ENCODE measurements at regions not wholly inside any gene's neighbourhood (a gene's known extent, or its start where the extent isn't known, plus 50 kb on each side); places are given as distances from the start of the nearest gene placed in this dataset.
A peak's percentile ranks its signal among the peaks of the same experiment; 100 is the strongest.
"Not testable (repeated sequence)": the region's sequence is repeated elsewhere in the genome, so short reads cannot be mapped to it uniquely, and the experiment has no call there.

DNA sequence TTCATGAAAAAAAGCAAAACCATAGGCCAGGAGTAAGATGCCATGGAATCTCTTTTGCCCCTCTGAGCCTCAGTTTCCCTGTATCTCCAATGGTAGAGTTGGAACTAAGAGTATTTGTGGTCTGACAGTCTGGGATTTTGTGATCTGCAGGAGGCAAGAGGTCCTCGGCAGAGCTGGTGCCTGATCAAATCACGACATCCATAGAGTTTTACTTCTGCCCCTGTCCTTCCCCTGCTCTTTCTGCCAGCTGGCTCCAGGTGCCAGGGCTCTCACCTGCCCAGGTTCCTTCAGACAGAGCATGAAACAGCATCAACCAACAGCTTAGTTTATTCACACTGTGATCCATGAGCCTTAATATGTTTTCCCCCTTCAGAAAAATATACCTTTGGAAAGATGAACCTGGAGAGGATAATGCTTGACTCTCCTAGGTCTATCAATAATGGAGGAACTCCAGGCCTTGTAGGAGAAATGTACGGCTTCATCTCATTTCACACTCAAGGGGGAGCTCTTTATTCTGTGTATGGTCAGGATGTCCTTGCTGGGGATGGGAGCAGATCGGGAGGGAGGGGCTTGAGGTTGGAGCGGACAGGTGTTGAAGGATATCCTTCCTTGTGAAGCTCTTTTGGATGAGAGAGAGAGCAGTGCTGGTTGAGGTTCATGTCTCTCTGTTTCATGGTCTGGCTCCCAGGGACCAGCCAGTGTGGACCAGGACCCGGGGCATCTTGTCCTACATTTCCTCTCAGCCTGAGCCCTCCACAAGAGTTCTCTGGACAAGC is 309.9 kb downstream of the RPLP1 start:
- DNase-seq (ENCODE audit: low spot score), result no peak

DNA sequence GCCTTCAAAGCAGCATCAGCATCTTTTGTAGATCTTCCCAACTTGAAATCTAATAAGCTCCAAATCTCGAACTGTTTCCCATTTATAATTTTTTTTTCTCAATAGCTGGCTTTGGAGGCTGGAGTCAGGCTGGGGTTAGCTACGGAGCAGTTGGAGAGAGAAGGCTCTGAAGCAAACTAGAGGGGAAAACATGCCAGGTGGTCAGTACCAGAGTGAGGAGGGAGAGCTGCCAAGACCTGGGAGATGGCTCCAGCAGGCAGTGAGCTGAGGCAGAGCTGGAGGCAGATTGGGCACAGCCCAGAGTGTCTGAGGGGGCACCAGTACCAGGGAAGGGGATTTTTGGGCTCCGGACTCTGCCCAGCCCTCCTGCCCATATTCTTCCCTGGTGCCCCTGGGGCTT is 311.2 kb downstream of the RPLP1 start:
- no peak for DNase-seq (ENCODE audit: low spot score)

DNA sequence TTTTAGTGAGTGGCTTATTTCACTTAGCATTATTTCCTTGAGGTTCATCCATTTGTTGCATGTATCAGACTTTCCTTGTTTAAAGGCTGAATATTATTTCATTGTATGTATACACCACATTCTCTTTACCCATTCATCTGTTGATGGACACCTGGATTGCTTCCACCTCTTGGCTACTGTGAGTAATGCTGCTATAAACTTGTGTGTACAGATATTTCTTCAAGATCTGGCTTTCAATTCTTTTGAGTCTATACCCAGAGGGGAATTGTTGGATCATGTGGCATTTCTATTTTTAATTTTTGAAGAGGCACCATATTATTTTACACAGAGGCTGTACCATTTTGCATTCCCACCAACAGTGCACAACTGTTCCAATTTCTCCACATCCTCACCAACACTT is 313.5 kb downstream of the RPLP1 start:
- no peak for DNase-seq (ENCODE audit: low spot score)

DNA sequence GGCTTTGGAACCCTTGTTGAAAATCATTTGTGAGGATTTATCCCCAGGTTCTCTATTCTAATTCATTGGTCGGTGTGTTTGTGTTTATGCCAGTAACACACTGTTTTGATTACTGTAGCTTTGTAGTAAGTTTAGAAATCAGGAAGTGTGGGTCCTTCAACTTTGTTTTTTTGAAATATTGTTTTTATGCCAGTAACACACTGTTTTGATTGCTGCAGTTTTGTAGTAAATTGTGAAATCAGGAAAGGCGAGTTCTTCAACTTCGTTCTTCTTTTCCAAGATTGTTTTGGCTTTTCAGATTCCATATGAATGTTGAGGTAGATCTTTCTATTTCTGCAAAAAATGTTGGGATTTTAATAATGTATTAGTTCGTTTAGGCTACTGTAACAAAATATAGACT is 314.6 kb downstream of the RPLP1 start:
- no peak for DNase-seq (ENCODE audit: low spot score)

GRCh38 chr15:69769336-69769735 is 316.7 kb downstream of the RPLP1 start:
- DNase-seq (ENCODE audit: low spot score), result not testable (repeated sequence)

- not testable (repeated sequence) for DNase-seq (ENCODE audit: low spot score)
Observed at GRCh38 chr15:69774258-69774657, 321.6 kb downstream of the RPLP1 start.

DNA sequence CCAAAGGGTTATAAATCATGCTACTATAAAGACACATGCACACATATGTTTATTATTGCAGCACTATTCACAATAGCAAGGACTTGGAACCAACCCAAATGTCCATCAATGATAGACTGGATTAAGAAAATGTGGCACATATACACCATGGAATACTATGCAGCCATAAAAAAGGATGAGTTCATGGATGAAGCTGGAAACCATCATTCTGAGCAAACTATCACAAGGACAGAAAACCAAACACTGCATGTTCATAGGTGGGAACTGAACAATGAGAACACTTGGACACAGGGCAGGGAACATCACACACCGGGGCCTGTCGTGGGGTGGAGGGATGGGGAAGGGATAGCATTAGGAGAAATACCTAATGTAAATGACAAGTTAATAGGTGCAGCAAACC is 322.1 kb downstream of the RPLP1 start:
- not testable (repeated sequence) for DNase-seq (ENCODE audit: low spot score)

- no peak for DNase-seq (ENCODE audit: low spot score)
Observed at GRCh38 chr15:69777356-69777755, 320.4 kb downstream of the TLE3 start.

DNA sequence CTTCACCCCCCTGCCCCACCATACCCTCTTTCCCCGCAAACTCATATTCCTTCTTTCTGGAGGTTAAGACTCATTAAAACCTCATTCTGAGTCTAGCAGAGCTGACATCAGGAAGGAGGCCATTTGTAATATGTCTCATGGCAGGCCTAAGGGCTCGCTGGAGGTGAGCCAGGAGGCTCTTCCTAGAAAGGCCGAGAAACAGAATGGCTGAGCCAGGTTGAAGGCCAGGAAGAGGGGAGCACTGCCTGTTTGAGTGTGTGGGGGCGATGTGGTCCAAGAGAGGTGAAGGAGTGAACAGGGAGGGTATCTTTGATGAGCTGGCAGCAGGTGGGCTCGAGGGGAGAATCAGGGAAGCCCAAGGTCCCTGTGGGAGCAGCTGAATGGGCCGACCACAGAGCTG is 317.3 kb downstream of the TLE3 start:
- no peak for DNase-seq (ENCODE audit: low spot score)

DNA sequence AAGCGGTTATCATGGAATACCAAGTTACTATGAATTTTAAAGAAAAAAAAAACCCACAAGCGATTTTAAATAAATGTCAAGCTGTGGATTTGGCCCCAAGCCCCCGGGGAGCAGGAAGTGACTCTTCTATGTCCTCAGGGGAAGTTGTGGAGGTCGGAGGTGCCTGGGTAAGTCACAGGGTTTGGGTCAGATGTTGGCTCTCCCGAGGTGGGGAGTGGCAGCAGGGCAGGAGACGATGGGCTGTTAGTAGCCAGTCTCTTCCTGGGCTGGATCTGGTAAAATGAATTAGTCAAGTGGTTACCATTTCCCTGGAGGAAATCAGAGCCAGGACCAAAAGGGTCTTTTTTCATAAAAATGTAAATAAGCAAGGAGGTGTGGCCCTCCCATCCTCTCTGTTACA is 316.7 kb downstream of the TLE3 start:
- DNase-seq (ENCODE audit: low spot score), result no peak

- no peak for DNase-seq (ENCODE audit: low spot score)
Observed at GRCh38 chr15:69781411-69782125, 316.1 kb downstream of the TLE3 start.

DNA sequence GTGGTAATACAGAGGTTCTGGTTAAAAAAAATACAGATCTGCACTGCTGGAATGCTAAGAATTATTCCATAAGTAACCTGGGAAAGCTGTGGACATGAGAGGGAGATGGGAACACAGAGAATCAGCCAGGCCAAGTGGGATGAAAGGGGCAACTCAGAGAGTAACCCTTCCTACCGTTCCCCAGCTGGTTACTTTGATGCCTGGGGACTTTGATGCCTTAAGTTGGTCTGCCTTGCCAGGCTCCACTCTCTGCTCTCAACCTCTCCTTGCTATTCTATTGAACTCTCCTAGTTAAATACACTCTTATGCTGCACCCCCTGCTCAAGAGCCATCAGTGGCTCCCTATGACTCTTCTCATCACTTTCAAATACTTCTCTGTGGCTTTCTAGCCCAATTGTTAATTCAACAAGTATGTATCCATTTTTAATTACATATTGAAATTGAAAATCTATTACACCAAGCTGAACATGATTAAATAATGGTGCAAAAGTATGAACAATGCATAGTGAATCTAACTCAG is 315.5 kb downstream of the TLE3 start:
- no peak for DNase-seq (ENCODE audit: low spot score)

DNA sequence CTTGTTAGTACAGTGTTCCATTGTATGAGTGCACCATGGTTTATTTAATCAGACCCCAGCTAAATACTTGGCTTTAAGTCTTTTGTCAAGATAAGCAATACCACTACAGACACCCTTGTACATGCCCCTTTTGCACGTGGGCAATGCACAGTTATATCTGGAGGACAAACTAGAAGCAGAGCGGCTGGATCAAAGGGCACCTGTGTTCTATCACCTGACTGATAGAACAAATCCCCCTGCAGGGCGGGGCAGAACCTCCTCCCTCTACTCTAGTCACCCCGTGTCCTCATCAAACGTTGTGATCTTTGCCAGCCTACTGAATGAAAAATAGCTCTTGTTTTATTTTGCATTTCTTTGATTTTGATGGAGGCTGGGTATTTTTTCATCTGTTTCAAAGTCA is 314.9 kb downstream of the TLE3 start:
- peak; percentile 17 for DNase-seq (ENCODE audit: low spot score)

GRCh38 chr15:69783211-69783610 is 314.5 kb downstream of the TLE3 start:
- no peak for DNase-seq (ENCODE audit: low spot score)

GRCh38 chr15:69784798-69785566 is 312.7 kb downstream of the TLE3 start:
- no peak for DNase-seq (ENCODE audit: low spot score)

GRCh38 chr15:69786136-69786701 is 311.5 kb downstream of the TLE3 start:
- DNase-seq (ENCODE audit: low spot score), result no peak

DNA sequence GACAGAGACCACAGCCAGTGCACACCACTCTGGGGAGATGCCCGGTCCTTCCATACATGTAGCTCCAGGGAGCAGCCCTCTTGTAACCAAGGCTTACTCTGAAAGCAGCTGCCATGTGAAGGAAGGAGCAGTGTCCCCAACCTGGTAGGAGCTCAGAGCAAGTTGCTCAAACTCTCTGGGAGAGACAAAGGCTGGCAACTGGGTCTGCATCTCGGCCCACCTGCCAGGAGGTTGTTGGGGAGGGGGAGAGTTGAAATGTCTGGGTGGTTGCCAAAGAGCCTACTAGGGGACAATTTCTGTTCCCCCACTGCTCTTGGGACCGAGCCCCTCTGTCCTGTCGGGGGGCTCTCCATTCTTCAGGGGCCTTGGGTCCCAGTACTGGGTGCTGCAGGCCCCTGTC is 309.9 kb downstream of the TLE3 start:
- no peak for DNase-seq (ENCODE audit: low spot score)

- no peak for DNase-seq (ENCODE audit: low spot score)
Observed at GRCh38 chr15:69789648-69790393, 307.9 kb downstream of the TLE3 start.

DNA sequence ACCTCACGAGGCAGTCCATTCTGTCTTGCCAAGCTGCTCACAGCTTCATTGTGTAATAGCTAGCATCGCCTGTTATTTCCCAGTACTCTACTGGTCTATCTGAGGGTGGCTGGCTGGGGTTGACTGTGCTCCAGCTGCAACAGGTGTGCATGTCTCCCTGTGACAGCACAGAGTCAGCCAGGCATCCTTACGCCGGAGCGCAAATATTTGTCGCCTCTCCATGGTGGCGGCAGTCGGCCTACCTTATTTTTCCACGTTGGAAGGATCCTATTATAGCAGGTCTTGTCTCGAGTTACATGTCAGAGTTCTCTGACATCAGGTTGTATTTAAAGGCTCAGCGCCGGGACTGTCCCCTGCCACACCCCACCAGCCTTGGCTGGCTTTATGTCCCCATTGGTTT is 307.1 kb downstream of the TLE3 start:
- no peak for DNase-seq (ENCODE audit: low spot score)

- no peak for DNase-seq (ENCODE audit: low spot score)
Observed at GRCh38 chr15:69792823-69793222, 304.9 kb downstream of the TLE3 start.

- DNase-seq (ENCODE audit: low spot score), result no peak
Observed at GRCh38 chr15:69793431-69793780, 304.3 kb downstream of the TLE3 start.
